Colonic mucosa (tissue), 4 donors: ENCODE measurements at regions not wholly inside any gene's neighbourhood (a gene's known extent, or its start where the extent isn't known, plus 50 kb on each side); places are given as distances from the start of the nearest gene placed in this dataset.

Source experiments
- DNase-seq: peaks from one replicate; pipeline ENCODE4 v3.0.0-alpha.2; 2020
- H3K27ac ChIP-seq: fragments of 200-600 bp; one replicate; pipeline ENCODE4 v1.8.0; 2021
- H3K27me3 ChIP-seq: fragments of 200-600 bp; one replicate; pipeline ENCODE4 v1.8.0; 2021
- H3K36me3 ChIP-seq: fragments of 200-600 bp; one replicate; pipeline ENCODE4 v1.8.0; 2021
- H3K4me1 ChIP-seq: fragments of 200-600 bp; one replicate; pipeline ENCODE4 v1.8.0; 2021; ENCODE audit warnings: mild to moderate bottlenecking
- H3K4me3 ChIP-seq: fragments of 200-600 bp; one replicate; pipeline ENCODE4 v1.8.0; 2021
- H3K9ac ChIP-seq, 2 donors: one replicate each; pipeline ENCODE4 v1.7.0; 2013; ENCODE audit warnings: control low read depth in 2 of 2, low read depth in 2 of 2, low read length in 2 of 2
- H3K9me3 ChIP-seq: fragments of 200-600 bp; one replicate; pipeline ENCODE4 v1.8.0; 2021
- intact Hi-C: fragments of 100-400 bp; cut with DNase I; formaldehyde crosslinking; loops from one replicate; pipeline ENCODE4 v1.14.1; 2022
- TF ChIP-seq, protein P1 (sequence below): fragments of 200-600 bp; IDR thresholded peaks from one replicate; pipeline ENCODE4 v1.8.0; 2022; ENCODE audit warnings: antibody characterized with exemption, mild to moderate bottlenecking
- donor health status: healthy.
- donor health status: DM: no; HTN: no; CAD: no.
- donor health status: DM: no; HTN: no; CAD: no.

DNA sequence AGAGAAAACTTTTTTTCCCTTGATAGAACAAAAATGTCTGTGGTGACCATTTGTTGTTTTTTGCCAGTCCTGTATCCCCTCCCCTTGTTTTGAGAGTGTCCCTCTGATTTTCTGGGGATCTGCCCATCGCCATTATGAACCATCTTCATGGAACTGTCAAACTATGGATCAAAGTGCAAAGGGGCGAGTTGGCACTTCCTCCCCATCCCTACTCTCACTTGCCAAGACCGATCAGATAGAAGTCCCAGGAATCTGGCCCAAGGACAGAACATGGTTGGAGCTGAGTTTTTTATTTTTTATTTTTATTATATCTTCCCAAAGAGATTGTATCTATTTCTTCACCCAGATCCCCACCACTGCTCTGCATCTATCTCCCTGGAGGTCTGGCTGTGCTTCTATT lies 221.4 kb downstream of the IKZF2 start:
- no peak for DNase-seq
- H3K27me3 ChIP-seq: no peaks in the 10 kb centered on the region
- H3K36me3 ChIP-seq: no peaks in the 10 kb centered on the region
- H3K4me1 ChIP-seq: no peaks in the 10 kb centered on the region
- no peak overlapping the region for H3K9ac ChIP-seq
- no peak overlapping the region for H3K4me3 ChIP-seq
- TF ChIP-seq, protein P1, sequence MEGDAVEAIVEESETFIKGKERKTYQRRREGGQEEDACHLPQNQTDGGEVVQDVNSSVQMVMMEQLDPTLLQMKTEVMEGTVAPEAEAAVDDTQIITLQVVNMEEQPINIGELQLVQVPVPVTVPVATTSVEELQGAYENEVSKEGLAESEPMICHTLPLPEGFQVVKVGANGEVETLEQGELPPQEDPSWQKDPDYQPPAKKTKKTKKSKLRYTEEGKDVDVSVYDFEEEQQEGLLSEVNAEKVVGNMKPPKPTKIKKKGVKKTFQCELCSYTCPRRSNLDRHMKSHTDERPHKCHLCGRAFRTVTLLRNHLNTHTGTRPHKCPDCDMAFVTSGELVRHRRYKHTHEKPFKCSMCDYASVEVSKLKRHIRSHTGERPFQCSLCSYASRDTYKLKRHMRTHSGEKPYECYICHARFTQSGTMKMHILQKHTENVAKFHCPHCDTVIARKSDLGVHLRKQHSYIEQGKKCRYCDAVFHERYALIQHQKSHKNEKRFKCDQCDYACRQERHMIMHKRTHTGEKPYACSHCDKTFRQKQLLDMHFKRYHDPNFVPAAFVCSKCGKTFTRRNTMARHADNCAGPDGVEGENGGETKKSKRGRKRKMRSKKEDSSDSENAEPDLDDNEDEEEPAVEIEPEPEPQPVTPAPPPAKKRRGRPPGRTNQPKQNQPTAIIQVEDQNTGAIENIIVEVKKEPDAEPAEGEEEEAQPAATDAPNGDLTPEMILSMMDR: no peak
- no peak overlapping the region for H3K27ac ChIP-seq
- no peaks in the 10 kb centered on the region for H3K9me3 ChIP-seq
- intact Hi-C loops: no loop called here

DNA sequence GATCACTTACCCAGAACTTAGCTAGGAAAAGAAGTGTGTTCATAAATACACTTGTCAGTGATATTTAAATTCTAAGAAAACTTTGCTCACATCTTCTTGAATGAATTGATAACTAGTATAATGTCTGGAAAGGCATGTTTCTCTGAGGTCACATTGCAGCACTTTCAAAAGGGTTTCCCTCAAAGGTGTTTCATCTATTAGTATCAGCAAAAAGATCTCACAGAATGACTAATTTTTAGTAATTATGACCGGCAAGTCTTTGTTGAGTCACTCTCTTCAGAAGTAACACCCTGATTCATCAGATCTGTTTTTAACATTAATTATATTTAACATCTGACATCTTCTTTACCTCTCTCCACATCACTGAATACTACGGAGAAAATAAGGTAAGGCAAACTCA lies 222.3 kb downstream of the IKZF2 start:
- TF ChIP-seq, protein P1: no peak
- no peak overlapping the region for H3K27ac ChIP-seq
- no peak overlapping the region for H3K4me3 ChIP-seq
- H3K27me3 ChIP-seq: no peaks in the 10 kb centered on the region
- DNase-seq: no peak
- H3K4me1 ChIP-seq: no peaks in the 10 kb centered on the region
- H3K36me3 ChIP-seq: no peaks in the 10 kb centered on the region
- no peaks in the 10 kb centered on the region for H3K9me3 ChIP-seq
- no peak overlapping the region for H3K9ac ChIP-seq
- intact Hi-C loops: no loop called here

DNA sequence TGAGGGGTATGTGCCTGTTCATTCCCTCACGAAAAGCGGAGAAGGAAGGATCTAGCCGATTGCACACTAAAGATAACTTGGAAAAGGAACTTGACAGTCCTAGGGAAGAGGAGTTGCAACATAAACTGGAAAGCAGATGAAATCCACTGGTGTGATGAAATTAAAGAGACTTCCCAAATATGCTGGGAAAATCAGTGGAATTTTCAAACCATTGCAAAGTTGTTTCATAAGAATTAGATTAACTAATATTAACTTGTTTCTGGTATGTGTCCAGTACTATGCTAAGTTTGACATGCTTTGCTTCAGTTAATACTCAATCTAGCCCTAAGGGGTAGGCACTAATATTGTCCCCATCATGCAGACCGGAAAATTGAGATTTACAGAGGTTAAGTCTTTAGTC lies 222.7 kb downstream of the IKZF2 start:
- DNase-seq: no peak
- Histone ChIP-seq H3K27ac (no peak overlapping the region), H3K4me3 (no peak overlapping the region), H3K9ac (no peak overlapping the region), H3K27me3 (no peaks in the 10 kb centered on the region), H3K36me3 (no peaks in the 10 kb centered on the region), H3K4me1 (no peaks in the 10 kb centered on the region), H3K9me3 (no peaks in the 10 kb centered on the region)
- intact Hi-C loops: no loop called here
- TF ChIP-seq, protein P1: no peak

DNA sequence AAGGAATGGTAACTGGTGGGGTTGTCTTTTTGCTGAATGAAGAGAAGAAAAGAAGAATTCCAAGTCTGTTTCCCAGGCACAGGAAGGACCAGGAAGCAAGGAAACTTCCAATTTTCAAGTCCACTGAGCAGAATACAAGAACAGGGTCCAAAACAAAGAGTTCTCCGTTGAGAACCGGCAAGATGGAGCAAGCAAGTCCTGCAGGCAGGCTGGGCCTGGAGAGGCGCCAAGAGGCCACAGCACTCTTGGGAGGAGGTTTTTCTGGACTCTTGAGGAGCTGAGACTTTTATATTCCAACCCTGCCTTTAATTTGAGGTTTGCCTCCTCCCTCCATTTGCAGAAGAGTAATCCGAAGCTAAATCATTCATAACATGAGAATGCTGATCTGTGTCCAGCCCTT lies 224.5 kb downstream of the IKZF2 start:
- TF ChIP-seq, protein P1: no peak
- no peak for DNase-seq
- Histone ChIP-seq H3K4me1 (no peaks in the 10 kb centered on the region), H3K27me3 (no peaks in the 10 kb centered on the region), H3K4me3 (no peak overlapping the region), H3K9ac (no peak overlapping the region), H3K27ac (no peak overlapping the region), H3K9me3 (no peaks in the 10 kb centered on the region), H3K36me3 (no peaks in the 10 kb centered on the region)
- intact Hi-C loops: no loop called here

DNA sequence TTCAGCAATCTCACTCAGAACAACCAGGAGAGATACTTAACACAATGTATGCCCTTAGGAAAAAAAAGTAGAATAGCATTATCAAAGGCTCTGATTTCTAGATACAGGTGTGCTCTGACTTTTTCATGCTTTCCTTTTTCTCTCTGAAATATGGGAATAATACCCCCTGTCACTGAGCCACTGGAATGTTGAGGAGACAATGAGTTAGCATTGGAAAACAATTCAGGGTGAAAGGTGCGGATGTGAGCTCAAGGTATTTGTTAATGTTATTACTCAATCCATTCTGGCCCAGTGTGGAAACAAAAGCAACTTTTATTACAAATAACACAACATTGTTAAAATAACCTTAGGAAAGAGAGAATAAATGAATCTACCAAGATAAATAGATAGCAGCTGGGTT lies 228.0 kb downstream of the IKZF2 start:
- Histone ChIP-seq H3K27me3 (no peaks in the 10 kb centered on the region), H3K9ac (no peak overlapping the region), H3K36me3 (no peaks in the 10 kb centered on the region), H3K4me3 (no peak overlapping the region), H3K4me1 (no peaks in the 10 kb centered on the region), H3K9me3 (no peaks in the 10 kb centered on the region), H3K27ac (no peak overlapping the region)
- intact Hi-C loops: no loop called here
- TF ChIP-seq, protein P1: no peak
- DNase-seq: no peak

DNA sequence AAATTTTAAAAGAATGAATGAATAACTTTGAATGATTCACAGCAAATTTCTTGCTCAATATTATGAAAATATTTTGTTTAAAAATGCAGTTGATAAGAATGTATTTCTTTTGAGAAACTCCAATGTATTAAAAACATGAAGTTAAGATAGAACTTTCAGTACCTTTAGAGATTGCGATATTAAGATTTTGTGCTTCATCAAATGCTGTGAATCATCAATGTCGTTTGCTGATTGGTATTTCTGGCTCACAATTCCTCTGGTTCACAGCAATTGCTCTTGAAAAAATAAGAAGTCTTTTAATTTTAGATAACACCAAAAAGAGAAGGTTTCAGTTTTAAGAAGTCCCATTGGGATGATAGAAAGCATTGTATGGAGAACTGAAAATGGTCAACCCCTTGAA lies 228.7 kb downstream of the IKZF2 start:
- no peak overlapping the region for H3K4me3 ChIP-seq
- no peaks in the 10 kb centered on the region for H3K27me3 ChIP-seq
- TF ChIP-seq, protein P1: no peak
- no peaks in the 10 kb centered on the region for H3K4me1 ChIP-seq
- no peaks in the 10 kb centered on the region for H3K9me3 ChIP-seq
- H3K9ac ChIP-seq: no peak overlapping the region
- no peak overlapping the region for H3K27ac ChIP-seq
- intact Hi-C loops: no loop called here
- DNase-seq: no peak
- H3K36me3 ChIP-seq: no peaks in the 10 kb centered on the region
